Right lobe of liver (tissue), 4 donors: ENCODE measurements at regions not wholly inside any gene's neighbourhood (a gene's known extent, or its start where the extent isn't known, plus 50 kb on each side); places are given as distances from the start of the nearest gene placed in this dataset.
"Not testable (repeated sequence)": the region's sequence is repeated elsewhere in the genome, so short reads cannot be mapped to it uniquely, and the experiment has no call there.

Experiments used
- POLR2A ChIP-seq: fragments of 450-650 bp; IDR thresholded peaks from one replicate; pipeline ENCODE4 v1.6.1; 2017; ENCODE audit warnings: antibody characterized with exemption, mild to moderate bottlenecking
- TF ChIP-seq, protein P1 (sequence below), 4 donors: fragments of 200-600 bp in 3 of 4; fragments of 450-650 bp in 1 of 4; IDR thresholded peaks; one replicate each; pipeline versions ENCODE4 v1.5.1 to v1.8.0; 2016 to 2022; ENCODE audit warnings: antibody characterized with exemption in 4 of 4, mild to moderate bottlenecking in 2 of 4
- donor health status: DM: no; HTN: no; CAD: no.
- donor health status: DM: no; HTN: no; CAD: no.
- donor health status: DM: no; HTN: yes; CAD: no.

DNA sequence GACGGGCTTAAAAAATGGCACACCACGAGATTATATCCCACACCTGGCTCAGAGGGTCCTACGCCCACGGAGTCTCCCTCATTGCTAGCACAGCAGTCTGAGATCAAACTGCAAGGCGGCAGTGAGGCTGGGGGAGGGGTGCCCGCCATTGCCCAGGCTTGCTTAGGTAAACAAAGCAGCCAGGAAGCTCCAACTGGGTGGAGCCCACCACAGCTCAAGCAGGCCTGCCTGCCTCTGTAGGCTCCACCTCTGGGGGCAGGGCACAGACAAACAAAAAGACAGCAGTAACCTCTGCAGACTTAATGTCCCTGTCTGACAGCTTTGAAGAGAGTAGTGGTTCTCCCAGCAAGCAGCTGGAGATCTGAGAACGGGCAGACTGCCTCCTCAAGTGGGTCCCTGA is 386.4 kb upstream of the GJE1 start:
- TF ChIP-seq, protein P1, sequence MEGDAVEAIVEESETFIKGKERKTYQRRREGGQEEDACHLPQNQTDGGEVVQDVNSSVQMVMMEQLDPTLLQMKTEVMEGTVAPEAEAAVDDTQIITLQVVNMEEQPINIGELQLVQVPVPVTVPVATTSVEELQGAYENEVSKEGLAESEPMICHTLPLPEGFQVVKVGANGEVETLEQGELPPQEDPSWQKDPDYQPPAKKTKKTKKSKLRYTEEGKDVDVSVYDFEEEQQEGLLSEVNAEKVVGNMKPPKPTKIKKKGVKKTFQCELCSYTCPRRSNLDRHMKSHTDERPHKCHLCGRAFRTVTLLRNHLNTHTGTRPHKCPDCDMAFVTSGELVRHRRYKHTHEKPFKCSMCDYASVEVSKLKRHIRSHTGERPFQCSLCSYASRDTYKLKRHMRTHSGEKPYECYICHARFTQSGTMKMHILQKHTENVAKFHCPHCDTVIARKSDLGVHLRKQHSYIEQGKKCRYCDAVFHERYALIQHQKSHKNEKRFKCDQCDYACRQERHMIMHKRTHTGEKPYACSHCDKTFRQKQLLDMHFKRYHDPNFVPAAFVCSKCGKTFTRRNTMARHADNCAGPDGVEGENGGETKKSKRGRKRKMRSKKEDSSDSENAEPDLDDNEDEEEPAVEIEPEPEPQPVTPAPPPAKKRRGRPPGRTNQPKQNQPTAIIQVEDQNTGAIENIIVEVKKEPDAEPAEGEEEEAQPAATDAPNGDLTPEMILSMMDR (IDR thresholded peaks at IDR 0.05), result not testable (repeated sequence)
- not testable (repeated sequence) for TF ChIP-seq POLR2A
